H1 (cell line): ENCODE measurements at regions not wholly inside any gene's neighbourhood (a gene's known extent, or its start where the extent isn't known, plus 50 kb on each side); places are given as distances from the start of the nearest gene placed in this dataset.

Source experiments
- CHD7 ChIP-seq: fragments of 300-600 bp; sonication (generic); IDR thresholded peaks from 2 replicates; pipeline ENCODE4 v1.7.1; 2012; ENCODE audit warnings: low read length, moderate library complexity, mild to moderate bottlenecking, inconsistent platforms; ENCODE audit not compliant: insufficient replicate concordance
- CTCF ChIP-seq, 3 experiments: IDR thresholded peaks; 1 replicate in 2 of 3; 2 replicates in 1 of 3; pipeline versions ENCODE4 v1.5.1 to v1.6.1; 2011; ENCODE audit warnings: low read length in 3 of 3, mild to moderate bottlenecking in 3 of 3, inconsistent platforms in 2 of 3, low read depth in 1 of 3, moderate library complexity in 1 of 3; ENCODE audit not compliant: insufficient read depth in 1 of 3; ENCODE audit errors: control extremely low read depth in 1 of 3
- RAD21 ChIP-seq, 2 experiments: IDR thresholded peaks in 1 of 2; conservative IDR thresholded peaks in 1 of 2; 2 replicates each; pipeline ENCODE4 v1.6.1; 2011; ENCODE audit warnings: low read depth in 2 of 2, low read length in 2 of 2, improper control_type of control experiment in 1 of 2, inconsistent platforms in 1 of 2, mild to moderate bottlenecking in 1 of 2, moderate library complexity in 1 of 2
- RNF2 ChIP-seq: fragments of 200-900, 300-1000 bp; sonication (generic); IDR thresholded peaks from 2 replicates; pipeline ENCODE4 v1.7.1; 2016; ENCODE audit warnings: borderline replicate concordance, low read depth, mild to moderate bottlenecking, antibody characterized with exemption, low read length; ENCODE audit not compliant: poor library complexity, severe bottlenecking; ENCODE audit errors: missing control alignments
- SP2 ChIP-seq: IDR thresholded peaks from 2 replicates; pipeline ENCODE4 v1.6.1; 2012; ENCODE audit warnings: mild to moderate bottlenecking, low read length, inconsistent platforms

- TF ChIP-seq CHD7 (no peak), SP2 (no peak), CTCF (IDR thresholded peaks at IDR 0.05; ENCODE audit: control extremely low read depth in 1 of 3, insufficient read depth in 1 of 3, low read depth in 1 of 3, low read length in 3 of 3) (peak in 2 of 3 experiments; percentile 18 to 48; a peak in 2 of 4 replicates), RAD21 (IDR thresholded peaks at IDR 0.05 in 1 of 2, conservative IDR thresholded peaks at IDR 0.05 in 1 of 2; ENCODE audit: low read depth in 2 of 2, low read length in 2 of 2) (peak; percentile 53 to 60), RNF2 (no peak)
Measured at GRCh38 chr7:24381894-24382505, 98.0 kb downstream of the NPY start (continued).
